Fibroblast of skin of left quadriceps (primary cell): ENCODE measurements at regions not wholly inside any gene's neighbourhood (a gene's known extent, or its start where the extent isn't known, plus 50 kb on each side); places are given as distances from the start of the nearest gene placed in this dataset.
"Not testable (repeated sequence)": the region's sequence is repeated elsewhere in the genome, so short reads cannot be mapped to it uniquely, and the experiment has no call there.

Experiments
- DNase-seq, 2 experiments: peaks; one replicate each; pipeline ENCODE4 v3.0.0-alpha.2; 2013; ENCODE audit warnings: low read depth in 2 of 2

GRCh38 chr20:50359607-50360217, 150.5 kb upstream of the PTPN1 start:
- DNase-seq, result no peak

GRCh38 chr20:50360218-50360672, 149.9 kb upstream of the PTPN1 start:
- no peak for DNase-seq

- no peak for DNase-seq
Observed at GRCh38 chr20:50360921-50361320, 149.3 kb upstream of the PTPN1 start.

GRCh38 chr20:50362177-50362576, 148.0 kb upstream of the PTPN1 start:
- DNase-seq, result not testable (repeated sequence)

- no peak for DNase-seq
Observed at GRCh38 chr20:50363027-50363426, 147.2 kb upstream of the PTPN1 start.

GRCh38 chr20:50363479-50363878, 146.7 kb upstream of the PTPN1 start:
- DNase-seq, result no peak

GRCh38 chr20:50364542-50364941, 145.6 kb upstream of the PTPN1 start:
- no peak for DNase-seq

- peak; percentile 11 to 19 for DNase-seq
Observed at GRCh38 chr20:50366270-50367103, 143.7 kb upstream of the PTPN1 start.

GRCh38 chr20:50367104-50367674, 143.0 kb upstream of the PTPN1 start:
- DNase-seq, result no peak

GRCh38 chr20:50367739-50368375, 142.3 kb upstream of the PTPN1 start:
- no peak for DNase-seq

- no peak for DNase-seq
Observed at GRCh38 chr20:50368386-50368785, 141.8 kb upstream of the PTPN1 start.

GRCh38 chr20:50368813-50369224, 141.4 kb upstream of the PTPN1 start:
- DNase-seq, result no peak

- DNase-seq, result no peak
Observed at GRCh38 chr20:50369225-50370035, 140.8 kb upstream of the PTPN1 start.

- no peak for DNase-seq
Observed at GRCh38 chr20:50370036-50370566, 140.1 kb upstream of the PTPN1 start.

- no peak for DNase-seq
Observed at GRCh38 chr20:50371878-50372769, 138.1 kb upstream of the PTPN1 start.

GRCh38 chr20:50372770-50373088, 137.5 kb upstream of the PTPN1 start:
- DNase-seq, result no peak

GRCh38 chr20:50373674-50374286, 136.4 kb upstream of the PTPN1 start:
- no peak for DNase-seq

GRCh38 chr20:50374541-50375078, 135.6 kb upstream of the PTPN1 start:
- DNase-seq, result no peak

GRCh38 chr20:50376179-50376887, 133.8 kb upstream of the PTPN1 start:
- DNase-seq, result no peak
